Neuronal stem cell (in vitro differentiated cells): ENCODE measurements at regions not wholly inside any gene's neighbourhood (a gene's known extent, or its start where the extent isn't known, plus 50 kb on each side); places are given as distances from the start of the nearest gene placed in this dataset.

Source experiments
- DNase-seq: peaks from one replicate; pipeline ENCODE4 v3.0.0-alpha.2; 2013; ENCODE audit warnings: low spot score
- H2AFZ ChIP-seq: one replicate; pipeline ENCODE4 v1.6.1; 2013; ENCODE audit warnings: mild to moderate bottlenecking, low read length, inconsistent platforms
- H2AK5ac ChIP-seq: 2 replicates; pipeline ENCODE4 v1.6.1; 2013; ENCODE audit warnings: low read depth, mild to moderate bottlenecking, inconsistent platforms, low read length, moderate library complexity, mixed read lengths
- H2BK120ac ChIP-seq: 2 replicates; pipeline ENCODE4 v1.6.1; 2013; ENCODE audit warnings: low read depth, mild to moderate bottlenecking, inconsistent platforms, low read length, moderate library complexity, mixed read lengths
- H2BK12ac ChIP-seq: one replicate; pipeline ENCODE4 v1.6.1; 2013; ENCODE audit warnings: low read length, inconsistent platforms
- H2BK15ac ChIP-seq: 2 replicates; pipeline ENCODE4 v1.6.1; 2013; ENCODE audit warnings: mild to moderate bottlenecking, low read length, inconsistent platforms, mixed read lengths
- H2BK5ac ChIP-seq: one replicate; pipeline ENCODE4 v1.6.1; 2013; ENCODE audit warnings: inconsistent platforms, mild to moderate bottlenecking, low read length, moderate library complexity
- H3K14ac ChIP-seq: one replicate; pipeline ENCODE4 v1.6.1; 2013; ENCODE audit warnings: low read length, inconsistent platforms
- H3K18ac ChIP-seq: 2 replicates; pipeline ENCODE4 v1.6.1; 2013; ENCODE audit warnings: low read length, inconsistent platforms
- H3K23ac ChIP-seq: 2 replicates; pipeline ENCODE4 v1.6.1; 2013; ENCODE audit warnings: low read depth, mild to moderate bottlenecking, mixed read lengths, low read length, inconsistent platforms; ENCODE audit not compliant: poor library complexity
- H3K27ac ChIP-seq: replicated peaks from 3 replicates; pipeline ENCODE4 v1.5.1; 2013; ENCODE audit warnings: low read length, inconsistent platforms
- H3K27me3 ChIP-seq, 3 experiments: 2 replicates each; pipeline ENCODE4 v1.6.1; 2013; ENCODE audit warnings: low read length in 3 of 3, mild to moderate bottlenecking in 2 of 3, inconsistent platforms in 1 of 3, low read depth in 1 of 3, mixed read lengths in 1 of 3, moderate library complexity in 1 of 3; ENCODE audit not compliant: control insufficient read depth in 3 of 3, insufficient read depth in 3 of 3
- H3K36me3 ChIP-seq, 2 donors: replicated peaks in 1 of 2; 2 replicates each; pipeline ENCODE4 v1.6.1; 2013; ENCODE audit warnings: low read length in 2 of 2; ENCODE audit not compliant: control insufficient read depth in 2 of 2, insufficient read depth in 2 of 2
- H3K4ac ChIP-seq: 2 replicates; pipeline ENCODE4 v1.6.1; 2013; ENCODE audit warnings: inconsistent platforms, mild to moderate bottlenecking, low read length, moderate library complexity
- H3K4me1 ChIP-seq, 2 donors: 1 replicate in 1 of 2; 2 replicates in 1 of 2; pipeline ENCODE4 v1.6.1; 2013; ENCODE audit warnings: low read length in 2 of 2, low read depth in 1 of 2; ENCODE audit not compliant: control insufficient read depth in 2 of 2, insufficient read depth in 1 of 2
- H3K4me2 ChIP-seq: one replicate; pipeline ENCODE4 v1.6.1; 2013; ENCODE audit warnings: mild to moderate bottlenecking, low read length, inconsistent platforms; ENCODE audit not compliant: insufficient read depth, poor library complexity, severe bottlenecking
- H3K4me3 ChIP-seq, 2 donors: 2 replicates each; pipeline ENCODE4 v1.5.1; 2013; ENCODE audit warnings: low read length in 2 of 2, mild to moderate bottlenecking in 2 of 2, inconsistent platforms in 1 of 2, moderate library complexity in 1 of 2
- H3K79me1 ChIP-seq: one replicate; pipeline ENCODE4 v1.6.1; 2013; ENCODE audit warnings: low read depth, mild to moderate bottlenecking, inconsistent platforms, low read length, moderate library complexity
- H3K9ac ChIP-seq: one replicate; pipeline ENCODE4 v1.6.1; 2013; ENCODE audit warnings: mild to moderate bottlenecking, low read depth, low read length, inconsistent platforms; ENCODE audit not compliant: poor library complexity
- H3K9me3 ChIP-seq, 2 donors: replicated peaks in 1 of 2; 2 replicates each; pipeline versions ENCODE3 to v1.6.1; 2013; ENCODE audit warnings: low read length in 2 of 2, mild to moderate bottlenecking in 2 of 2, inconsistent platforms in 1 of 2, low read depth in 1 of 2, mixed read lengths in 1 of 2, moderate library complexity in 1 of 2; ENCODE audit not compliant: control insufficient read depth in 2 of 2, insufficient read depth in 1 of 2
- H4K8ac ChIP-seq: one replicate; pipeline ENCODE4 v1.6.1; 2013; ENCODE audit warnings: low read depth, mild to moderate bottlenecking, inconsistent platforms, low read length, moderate library complexity
- H4K91ac ChIP-seq: one replicate; pipeline ENCODE4 v1.6.1; 2013; ENCODE audit warnings: low read length, low read depth, mild to moderate bottlenecking, inconsistent platforms; ENCODE audit not compliant: poor library complexity
- WGBS, 2 donors: extraction: QIAGEN DNeasy Blood & Tissue Kit; methylation state at CpG; one replicate each; pipeline ENCODE4 v1.1.7; 2013; ENCODE audit warnings: missing lambda C conversion rate in 2 of 2, mixed read lengths in 1 of 2; ENCODE audit not compliant: insufficient read length in 2 of 2, insufficient replicate concordance in 1 of 2; ENCODE audit errors: extremely low coverage in 2 of 2; 5-methylcytosine and 5-hydroxymethylcytosine counted together

- no peak for DNase-seq
- Histone ChIP-seq H3K14ac (no peak overlapping the region), H3K4me2 (no peak overlapping the region), H4K8ac (no peak overlapping the region), H2BK15ac (no peak overlapping the region), H4K91ac (no peak overlapping the region), H3K23ac (no peak overlapping the region), H3K4me1 (no peaks in the 10 kb centered on the region), H2BK12ac (no peak overlapping the region), H3K79me1 (no peaks in the 10 kb centered on the region), H3K9ac (no peak overlapping the region), H2AFZ (no peak overlapping the region), H3K27me3 (no peaks in the 10 kb centered on the region), H3K27ac (no peak overlapping the region), H3K36me3 (no peaks in the 10 kb centered on the region), H2BK5ac (no peak overlapping the region), H2AK5ac (no peak overlapping the region), H3K4ac (no peak overlapping the region), H3K18ac (no peak overlapping the region), H3K4me3 (no peak overlapping the region), H2BK120ac (no peak overlapping the region), H3K9me3 (no peaks in the 10 kb centered on the region)
- no CpG with 5 or more reads among the region's 5 CpGs for WGBS, 2 donors
Measured at GRCh38 chr16:6708576-6709215, 623.9 kb upstream of the RBFOX1 start.

- Histone ChIP-seq H2BK5ac (no peak overlapping the region), H3K27ac (no peak overlapping the region), H3K36me3 (no peaks in the 10 kb centered on the region), H3K14ac (no peak overlapping the region), H3K4me2 (no peak overlapping the region), H2BK120ac (no peak overlapping the region), H2AK5ac (no peak overlapping the region), H4K91ac (no peak overlapping the region), H3K18ac (no peak overlapping the region), H3K4ac (no peak overlapping the region), H3K4me3 (no peak overlapping the region), H3K27me3 (no peaks in the 10 kb centered on the region), H3K9me3 (no peaks in the 10 kb centered on the region), H2AFZ (no peak overlapping the region), H3K23ac (no peak overlapping the region), H2BK15ac (no peak overlapping the region), H4K8ac (no peak overlapping the region), H3K79me1 (no peaks in the 10 kb centered on the region), H3K4me1 (no peaks in the 10 kb centered on the region), H3K9ac (no peak overlapping the region), H2BK12ac (no peak overlapping the region)
- WGBS, 2 donors, result no CpG with 5 or more reads among the region's 7 CpGs
- DNase-seq, result no peak
Measured at GRCh38 chr16:6704306-6704930, 628.2 kb upstream of the RBFOX1 start.

GRCh38 chr16:6701096-6701495 is 631.5 kb upstream of the RBFOX1 start:
- Histone ChIP-seq H3K9ac (no peak overlapping the region), H2AK5ac (no peak overlapping the region), H2BK120ac (no peak overlapping the region), H3K4me1 (no peaks in the 10 kb centered on the region), H3K14ac (no peak overlapping the region), H3K79me1 (no peaks in the 10 kb centered on the region), H3K4me3 (no peak overlapping the region), H3K27me3 (no peaks in the 10 kb centered on the region), H2BK5ac (no peak overlapping the region), H4K8ac (no peak overlapping the region), H3K4me2 (no peak overlapping the region), H2BK12ac (no peak overlapping the region), H4K91ac (no peak overlapping the region), H3K4ac (no peak overlapping the region), H3K27ac (no peak overlapping the region), H3K18ac (no peak overlapping the region), H3K9me3 (no peaks in the 10 kb centered on the region), H2AFZ (no peak overlapping the region), H3K36me3 (no peaks in the 10 kb centered on the region), H2BK15ac (no peak overlapping the region), H3K23ac (no peak overlapping the region)
- DNase-seq, result no peak
- WGBS, 2 donors, result no CpG with 5 or more reads among the region's 3 CpGs

GRCh38 chr16:6698548-6698947 is 634.1 kb upstream of the RBFOX1 start:
- Histone ChIP-seq H3K23ac (no peak overlapping the region), H3K4me1 (no peaks in the 10 kb centered on the region), H3K27ac (no peak overlapping the region), H3K36me3 (no peaks in the 10 kb centered on the region), H2AFZ (no peak overlapping the region), H2BK5ac (no peak overlapping the region), H3K4ac (no peak overlapping the region), H3K79me1 (no peaks in the 10 kb centered on the region), H4K91ac (no peak overlapping the region), H2BK12ac (no peak overlapping the region), H2AK5ac (no peak overlapping the region), H3K4me2 (no peak overlapping the region), H3K9ac (no peak overlapping the region), H3K27me3 (no peaks in the 10 kb centered on the region), H3K14ac (no peak overlapping the region), H2BK120ac (no peak overlapping the region), H4K8ac (no peak overlapping the region), H2BK15ac (no peak overlapping the region), H3K9me3 (no peaks in the 10 kb centered on the region), H3K18ac (no peak overlapping the region), H3K4me3 (no peak overlapping the region)
- WGBS, 2 donors, result no CpG with 5 or more reads among the region's 7 CpGs
- DNase-seq, result no peak
